ENCODE measurements at regions not wholly inside any gene's neighbourhood (a gene's known extent, or its start where the extent isn't known, plus 50 kb on each side); places are given as distances from the start of the nearest gene placed in this dataset.

- TF ChIP-seq CTCF (IDR thresholded peaks at IDR 0.05; ENCODE audit: low read depth, low read length) (no peak), POLR2A (IDR thresholded peaks at IDR 0.05; ENCODE audit: extremely low read depth, insufficient read length) (no peak), MYC (IDR thresholded peaks at IDR 0.05; ENCODE audit: low read depth, low read length) (no peak)
- TF ChIP-seq, protein P1, sequence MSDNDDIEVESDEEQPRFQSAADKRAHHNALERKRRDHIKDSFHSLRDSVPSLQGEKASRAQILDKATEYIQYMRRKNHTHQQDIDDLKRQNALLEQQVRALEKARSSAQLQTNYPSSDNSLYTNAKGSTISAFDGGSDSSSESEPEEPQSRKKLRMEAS (IDR thresholded peaks at IDR 0.05; ENCODE audit: low read depth, low read length), result no peak
These were observed 287.6 kb upstream of the SOX4 start for GRCh38 chr6:21305893-21306332.
